ENCODE measurements at regions not wholly inside any gene's neighbourhood (a gene's known extent, or its start where the extent isn't known, plus 50 kb on each side); places are given as distances from the start of the nearest gene placed in this dataset.
"Not testable (repeated sequence)": the region's sequence is repeated elsewhere in the genome, so short reads cannot be mapped to it uniquely, and the experiment has no call there.

DNA sequence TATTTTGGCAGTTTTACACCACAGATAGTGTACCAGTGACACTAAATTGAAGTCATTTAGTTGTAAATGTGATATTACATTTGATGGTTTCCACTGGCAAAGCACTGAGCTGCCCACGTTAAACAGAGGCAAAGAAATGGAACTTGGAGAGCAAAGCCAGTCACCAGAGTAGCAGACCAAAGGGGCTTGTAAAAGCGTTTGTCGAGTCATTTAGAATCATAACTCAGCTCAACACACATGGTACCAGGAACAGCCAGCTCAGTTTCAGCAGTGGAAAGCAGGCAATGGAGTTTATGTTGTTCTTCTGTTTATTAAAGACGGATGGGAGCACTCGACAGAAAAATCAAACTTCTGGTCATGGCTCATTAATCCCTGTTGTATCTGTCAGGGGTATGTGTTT, 91.2 kb downstream of the POU3F3 start:
- Histone ChIP-seq H3K4me3 (ENCODE audit: low read length in 3 of 3) (peak overlapping the region in 2 of 3 donors; percentile 6 to 16), H3K4me1 (ENCODE audit: control insufficient read depth in 2 of 3, insufficient read depth in 2 of 3, low read depth in 1 of 3, low read length in 3 of 3) (peaks cover 0 to 8% (median 6%) of the 10 kb centered on the region in 3 donors), H3K36me3 (ENCODE audit: control insufficient read depth in 2 of 3, insufficient read depth in 3 of 3, low read length in 3 of 3) (no peaks in the 10 kb centered on the region), H3K27me3 (ENCODE audit: control insufficient read depth, insufficient read depth, low read length) (no peaks in the 10 kb centered on the region), H3K9me3 (ENCODE audit: control insufficient read depth in 2 of 3, insufficient read depth in 1 of 3, low read length in 3 of 3) (no peaks in the 10 kb centered on the region), H3K9ac (ENCODE audit: low read length in 3 of 3) (peak overlapping the region in 1 of 3 donors; percentile 42), H3K27ac (ENCODE audit: low read depth in 2 of 2, low read length in 2 of 2) (peak overlapping the region in 1 of 2 donors; percentile 3)
- FAIRE-seq (no peak), DNase-seq (peak in 2 of 5 donors; percentile 46 to 53)
- TF ChIP-seq CTCF (IDR thresholded peaks at IDR 0.05; ENCODE audit: borderline replicate concordance, extremely low read depth, insufficient read depth): no peak
- intact Hi-C loops (cut with DNase I): no loop called here

DNA sequence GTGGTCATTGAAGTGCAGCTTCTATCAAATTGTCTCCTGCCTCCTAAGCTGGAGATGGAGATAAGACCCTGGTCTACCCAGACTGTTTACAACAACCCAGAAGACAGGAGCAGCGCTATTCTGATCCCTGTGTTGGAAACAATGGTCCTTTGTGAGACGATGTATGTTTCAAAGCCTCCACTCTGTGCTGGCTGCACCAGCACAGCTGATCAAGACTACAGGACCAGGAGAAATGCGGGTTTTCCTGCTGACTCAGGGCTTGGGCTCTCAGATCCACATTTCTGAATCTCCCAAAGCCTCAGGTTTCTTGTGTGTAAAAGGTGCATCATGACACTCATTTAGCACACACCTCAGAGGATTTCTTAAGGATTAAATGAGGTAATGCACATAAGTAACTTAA, 92.0 kb downstream of the POU3F3 start:
- FAIRE-seq: no peak

GRCh38 chr2:104947456-104947855, 90.4 kb upstream of the MRPS9 start:
- H3K4me3 ChIP-seq (ENCODE audit: low read length in 3 of 3); H3K36me3 ChIP-seq (ENCODE audit: control insufficient read depth in 2 of 3, insufficient read depth in 3 of 3, low read length in 3 of 3); H3K9me3 ChIP-seq (ENCODE audit: control insufficient read depth in 2 of 3, insufficient read depth in 1 of 3, low read length in 3 of 3); H3K27me3 ChIP-seq (ENCODE audit: control insufficient read depth, insufficient read depth, low read length); H3K4me1 ChIP-seq (ENCODE audit: control insufficient read depth in 2 of 3, insufficient read depth in 2 of 3, low read depth in 1 of 3, low read length in 3 of 3); FAIRE-seq; H3K9ac ChIP-seq (ENCODE audit: low read length in 3 of 3); intact Hi-C loops (cut with DNase I); H3K27ac ChIP-seq (ENCODE audit: low read depth in 2 of 2, low read length in 2 of 2): not testable (repeated sequence)
- DNase-seq: peak in 2 of 5 donors; percentile 47 to 59

More for the DNA sequence above, 92.0 kb downstream of the POU3F3 start:
- Histone ChIP-seq H3K27ac (ENCODE audit: low read depth in 2 of 2, low read length in 2 of 2) (no peak overlapping the region), H3K27me3 (ENCODE audit: control insufficient read depth, insufficient read depth, low read length) (no peaks in the 10 kb centered on the region), H3K9me3 (ENCODE audit: control insufficient read depth in 2 of 3, insufficient read depth in 1 of 3, low read length in 3 of 3) (no peaks in the 10 kb centered on the region), H3K9ac (ENCODE audit: low read length in 3 of 3) (peak overlapping the region in 1 of 3 donors; percentile 36), H3K36me3 (ENCODE audit: control insufficient read depth in 2 of 3, insufficient read depth in 3 of 3, low read length in 3 of 3) (no peaks in the 10 kb centered on the region), H3K4me1 (ENCODE audit: control insufficient read depth in 2 of 3, insufficient read depth in 2 of 3, low read depth in 1 of 3, low read length in 3 of 3) (peaks cover 0 to 8% (median 6%) of the 10 kb centered on the region in 3 donors), H3K4me3 (ENCODE audit: low read length in 3 of 3) (no peak overlapping the region)
- DNase-seq: peak in 1 of 5 donors; percentile 26
- intact Hi-C loops (cut with DNase I): no loop called here
- no peak for TF ChIP-seq CTCF (IDR thresholded peaks at IDR 0.05; ENCODE audit: borderline replicate concordance, extremely low read depth, insufficient read depth)

GRCh38 chr2:104952976-104953375, 84.9 kb upstream of the MRPS9 start:
- Histone ChIP-seq H3K9ac (ENCODE audit: low read length in 3 of 3) (no peak overlapping the region), H3K4me3 (ENCODE audit: low read length in 3 of 3) (no peak overlapping the region), H3K27me3 (ENCODE audit: control insufficient read depth, insufficient read depth, low read length) (no peaks in the 10 kb centered on the region), H3K36me3 (ENCODE audit: control insufficient read depth in 2 of 3, insufficient read depth in 3 of 3, low read length in 3 of 3) (no peaks in the 10 kb centered on the region), H3K9me3 (ENCODE audit: control insufficient read depth in 2 of 3, insufficient read depth in 1 of 3, low read length in 3 of 3) (no peaks in the 10 kb centered on the region), H3K27ac (ENCODE audit: low read depth in 2 of 2, low read length in 2 of 2) (no peak overlapping the region), H3K4me1 (ENCODE audit: control insufficient read depth in 2 of 3, insufficient read depth in 2 of 3, low read depth in 1 of 3, low read length in 3 of 3) (no peaks in the 10 kb centered on the region)
- FAIRE-seq (no peak), DNase-seq (no peak)
- intact Hi-C loops (cut with DNase I): no loop called here
- TF ChIP-seq CTCF (IDR thresholded peaks at IDR 0.05; ENCODE audit: borderline replicate concordance, extremely low read depth, insufficient read depth): no peak

All from kidney (tissue), 13 donors.